Trophoblast cell (in vitro differentiated cells and primary cell): ENCODE measurements at regions not wholly inside any gene's neighbourhood (a gene's known extent, or its start where the extent isn't known, plus 50 kb on each side); places are given as distances from the start of the nearest gene placed in this dataset.

Experiments used
- DNase-seq, 2 donors: peaks; one replicate each; pipeline ENCODE4 v3.0.0-alpha.2; 2016
- H2AFZ ChIP-seq: 2 replicates; pipeline ENCODE4 v1.6.1; 2013; ENCODE audit warnings: low read length, moderate library complexity, mild to moderate bottlenecking; ENCODE audit not compliant: insufficient read depth, poor library complexity
- H2AK5ac ChIP-seq: 2 replicates; pipeline ENCODE4 v1.6.1; 2013; ENCODE audit warnings: mild to moderate bottlenecking, low read length
- H2BK120ac ChIP-seq: 2 replicates; pipeline ENCODE4 v1.6.1; 2013; ENCODE audit warnings: low read length, mild to moderate bottlenecking, moderate library complexity; ENCODE audit not compliant: insufficient read depth, poor library complexity
- H2BK12ac ChIP-seq: 2 replicates; pipeline ENCODE4 v1.6.1; 2013; ENCODE audit warnings: mild to moderate bottlenecking, low read length, moderate library complexity
- H2BK5ac ChIP-seq: 2 replicates; pipeline ENCODE4 v1.6.1; 2013; ENCODE audit warnings: low read length, low read depth, moderate library complexity, mild to moderate bottlenecking; ENCODE audit not compliant: poor library complexity
- H3K14ac ChIP-seq: 2 replicates; pipeline ENCODE4 v1.6.1; 2013; ENCODE audit warnings: mild to moderate bottlenecking, low read length
- H3K18ac ChIP-seq: 2 replicates; pipeline ENCODE4 v1.6.1; 2013; ENCODE audit warnings: mild to moderate bottlenecking, low read length
- H3K23ac ChIP-seq: 2 replicates; pipeline ENCODE4 v1.6.1; 2013; ENCODE audit warnings: low read length
- H3K27ac ChIP-seq: 2 replicates; pipeline ENCODE4 v1.5.1; 2013; ENCODE audit warnings: low read depth, mild to moderate bottlenecking, inconsistent platforms, low read length, moderate library complexity
- H3K27me3 ChIP-seq: 2 replicates; pipeline ENCODE4 v1.6.1; 2013; ENCODE audit warnings: inconsistent platforms, mild to moderate bottlenecking, low read length, moderate library complexity; ENCODE audit not compliant: insufficient read depth
- H3K36me3 ChIP-seq, 2 experiments: 1 replicate in 1 of 2; 2 replicates in 1 of 2; pipeline ENCODE4 v1.6.1; 2013; ENCODE audit warnings: low read length in 2 of 2, mild to moderate bottlenecking in 2 of 2, moderate library complexity in 1 of 2; ENCODE audit not compliant: insufficient read depth in 2 of 2, control insufficient read depth in 1 of 2
- H3K4ac ChIP-seq: 2 replicates; pipeline ENCODE4 v1.6.1; 2013; ENCODE audit warnings: low read depth, mild to moderate bottlenecking, low read length, moderate library complexity
- H3K4me1 ChIP-seq, 2 experiments: 1 replicate in 1 of 2; 2 replicates in 1 of 2; pipeline ENCODE4 v1.6.1; 2013; ENCODE audit warnings: low read length in 2 of 2, mild to moderate bottlenecking in 2 of 2, moderate library complexity in 1 of 2; ENCODE audit not compliant: insufficient read depth in 2 of 2, control insufficient read depth in 1 of 2
- H3K4me2 ChIP-seq: 2 replicates; pipeline ENCODE4 v1.6.1; 2013; ENCODE audit warnings: inconsistent platforms, mild to moderate bottlenecking, low read length, moderate library complexity
- H3K4me3 ChIP-seq: 2 replicates; pipeline ENCODE4 v1.5.1; 2013; ENCODE audit warnings: mild to moderate bottlenecking, low read depth, low read length, inconsistent platforms
- H3K79me1 ChIP-seq: one replicate; pipeline ENCODE4 v1.6.1; 2013; ENCODE audit warnings: low read length
- H3K79me2 ChIP-seq: 2 replicates; pipeline ENCODE4 v1.6.1; 2013; ENCODE audit warnings: low read length, mild to moderate bottlenecking; ENCODE audit not compliant: control insufficient read depth, insufficient read depth, poor library complexity
- H3K9ac ChIP-seq: 2 replicates; pipeline ENCODE4 v1.6.1; 2013; ENCODE audit warnings: mild to moderate bottlenecking, low read length
- H3K9me3 ChIP-seq: 2 replicates; pipeline ENCODE4 v1.6.1; 2013; ENCODE audit warnings: low read depth, mild to moderate bottlenecking, control low read depth, inconsistent platforms, low read length; ENCODE audit not compliant: insufficient read depth
- H4K12ac ChIP-seq: 2 replicates; pipeline ENCODE4 v1.6.1; 2013; ENCODE audit warnings: low read depth, mild to moderate bottlenecking, low read length, moderate library complexity
- H4K8ac ChIP-seq: 2 replicates; pipeline ENCODE4 v1.6.1; 2013; ENCODE audit warnings: low read depth, mild to moderate bottlenecking, low read length, moderate library complexity
- H4K91ac ChIP-seq: one replicate; pipeline ENCODE4 v1.6.1; 2013; ENCODE audit warnings: low read depth, mild to moderate bottlenecking, low read length, moderate library complexity
- WGBS: extraction: QIAGEN DNeasy Blood & Tissue Kit; methylation state at CpG from one replicate; pipeline ENCODE4 v1.1.7; 2013; ENCODE audit warnings: missing lambda C conversion rate; ENCODE audit not compliant: insufficient read length, insufficient coverage; ENCODE audit errors: extremely low coverage; 5-methylcytosine and 5-hydroxymethylcytosine counted together

GRCh38 chr11:69383372-69384250 is 89.7 kb downstream of the MYEOV start:
- Histone ChIP-seq H3K36me3 (no peaks in the 10 kb centered on the region), H3K4ac (no peak overlapping the region), H2BK5ac (no peak overlapping the region), H3K27me3 (no peaks in the 10 kb centered on the region), H4K12ac (no peak overlapping the region), H3K4me2 (no peak overlapping the region), H3K9ac (no peak overlapping the region), H3K4me1 (no peaks in the 10 kb centered on the region), H3K4me3 (no peak overlapping the region), H2AFZ (no peak overlapping the region), H2AK5ac (no peak overlapping the region), H3K9me3 (peaks cover 7% of the 10 kb centered on the region), H3K23ac (no peak overlapping the region), H2BK120ac (no peak overlapping the region), H3K14ac (no peak overlapping the region), H3K79me1 (no peaks in the 10 kb centered on the region), H4K8ac (no peak overlapping the region), H3K18ac (no peak overlapping the region), H3K27ac (no peak overlapping the region), H4K91ac (no peak overlapping the region), H2BK12ac (no peak overlapping the region), H3K79me2 (no peaks in the 10 kb centered on the region)
- DNase-seq, result no peak
- no CpG with 5 or more reads among the region's 13 CpGs for WGBS

- H3K27me3 ChIP-seq, result no peaks in the 10 kb centered on the region
- H3K9ac ChIP-seq, result no peak overlapping the region
- DNase-seq, result no peak
- no peak overlapping the region for H3K4ac ChIP-seq
- H3K14ac ChIP-seq, result no peak overlapping the region
- H3K36me3 ChIP-seq, result no peaks in the 10 kb centered on the region
- H3K18ac ChIP-seq, result no peak overlapping the region
- H2AFZ ChIP-seq, result no peak overlapping the region
- no peaks in the 10 kb centered on the region for H3K4me1 ChIP-seq
- H4K12ac ChIP-seq, result no peak overlapping the region
- H3K27ac ChIP-seq, result no peak overlapping the region
- H3K4me3 ChIP-seq, result no peak overlapping the region
- H4K91ac ChIP-seq, result no peak overlapping the region
- H2AK5ac ChIP-seq, result no peak overlapping the region
- H2BK12ac ChIP-seq, result no peak overlapping the region
- WGBS, result no CpG with 5 or more reads among the region's 31 CpGs
- no peak overlapping the region for H4K8ac ChIP-seq
- no peaks in the 10 kb centered on the region for H3K79me1 ChIP-seq
- no peak overlapping the region for H2BK5ac ChIP-seq
- H3K9me3 ChIP-seq, result peaks cover 8% of the 10 kb centered on the region
- H3K4me2 ChIP-seq, result no peak overlapping the region
- no peak overlapping the region for H2BK120ac ChIP-seq
- H3K23ac ChIP-seq, result no peak overlapping the region
- H3K79me2 ChIP-seq, result no peaks in the 10 kb centered on the region
Observed at GRCh38 chr11:69384251-69385143, 90.5 kb downstream of the MYEOV start.

GRCh38 chr11:69385144-69385820 is 91.3 kb downstream of the MYEOV start:
- H2BK12ac ChIP-seq, result no peak overlapping the region
- no peak overlapping the region for H3K9ac ChIP-seq
- no peaks in the 10 kb centered on the region for H3K36me3 ChIP-seq
- H3K9me3 ChIP-seq, result peaks cover 8% of the 10 kb centered on the region
- H4K91ac ChIP-seq, result no peak overlapping the region
- H3K79me1 ChIP-seq, result no peaks in the 10 kb centered on the region
- H4K8ac ChIP-seq, result no peak overlapping the region
- H3K23ac ChIP-seq, result no peak overlapping the region
- no peaks in the 10 kb centered on the region for H3K79me2 ChIP-seq
- no peak for DNase-seq
- no CpG with 5 or more reads among the region's 6 CpGs for WGBS
- H3K4me3 ChIP-seq, result no peak overlapping the region
- no peak overlapping the region for H2AFZ ChIP-seq
- no peak overlapping the region for H2BK5ac ChIP-seq
- no peak overlapping the region for H3K4ac ChIP-seq
- no peak overlapping the region for H3K27ac ChIP-seq
- H3K4me2 ChIP-seq, result no peak overlapping the region
- no peaks in the 10 kb centered on the region for H3K27me3 ChIP-seq
- no peak overlapping the region for H2AK5ac ChIP-seq
- no peaks in the 10 kb centered on the region for H3K4me1 ChIP-seq
- no peak overlapping the region for H3K14ac ChIP-seq
- H3K18ac ChIP-seq, result no peak overlapping the region
- no peak overlapping the region for H4K12ac ChIP-seq
- H2BK120ac ChIP-seq, result no peak overlapping the region

DNA sequence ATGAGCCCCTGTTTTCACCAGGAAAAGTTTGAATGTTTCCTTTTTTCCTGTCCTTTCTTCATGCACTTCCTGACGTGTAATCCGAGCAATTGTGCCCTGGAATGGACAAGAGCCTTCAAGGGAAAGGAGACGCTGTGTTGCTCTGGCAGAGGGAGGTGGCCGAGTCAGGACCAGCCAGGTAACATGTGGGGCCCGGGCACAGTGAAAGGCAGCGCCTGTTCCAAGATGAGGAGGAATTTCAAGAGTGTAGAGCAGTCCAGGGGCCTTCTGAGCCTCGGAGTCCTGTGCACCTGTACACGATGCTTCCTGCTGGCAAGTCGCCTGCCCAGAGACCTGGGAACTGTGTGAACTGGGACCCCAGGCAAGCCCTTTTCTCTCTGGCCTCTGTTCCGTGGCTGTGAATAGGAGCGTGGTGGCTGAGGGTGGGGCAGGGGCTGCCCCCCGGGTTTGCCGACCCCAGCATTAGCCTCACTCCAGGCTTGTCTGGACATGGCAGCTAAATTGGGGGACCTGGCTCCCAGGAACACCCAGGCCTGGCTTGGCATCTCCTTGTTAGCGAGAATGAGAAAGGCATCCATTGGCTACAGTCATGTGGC is 92.0 kb downstream of the MYEOV start:
- H2BK12ac ChIP-seq, result no peak overlapping the region
- H2BK120ac ChIP-seq, result no peak overlapping the region
- no peak overlapping the region for H2AK5ac ChIP-seq
- H3K27ac ChIP-seq, result no peak overlapping the region
- no peak overlapping the region for H3K23ac ChIP-seq
- H3K4ac ChIP-seq, result no peak overlapping the region
- H4K91ac ChIP-seq, result no peak overlapping the region
- peaks cover 8% of the 10 kb centered on the region for H3K9me3 ChIP-seq
- no peak overlapping the region for H3K9ac ChIP-seq
- H3K4me1 ChIP-seq, result no peaks in the 10 kb centered on the region
- no peaks in the 10 kb centered on the region for H3K36me3 ChIP-seq
- H3K4me2 ChIP-seq, result no peak overlapping the region
- H3K79me1 ChIP-seq, result no peaks in the 10 kb centered on the region
- no peak overlapping the region for H4K8ac ChIP-seq
- no peaks in the 10 kb centered on the region for H3K27me3 ChIP-seq
- H3K79me2 ChIP-seq, result no peaks in the 10 kb centered on the region
- H3K18ac ChIP-seq, result no peak overlapping the region
- no peak overlapping the region for H3K4me3 ChIP-seq
- no peak overlapping the region for H2BK5ac ChIP-seq
- no CpG with 5 or more reads among the region's 14 CpGs for WGBS
- DNase-seq, result no peak
- H4K12ac ChIP-seq, result no peak overlapping the region
- H2AFZ ChIP-seq, result no peak overlapping the region
- no peak overlapping the region for H3K14ac ChIP-seq
